Upper lobe of left lung (tissue), 4 donors: ENCODE measurements at regions not wholly inside any gene's neighbourhood (a gene's known extent, or its start where the extent isn't known, plus 50 kb on each side); places are given as distances from the start of the nearest gene placed in this dataset.

ENCODE experiments used
- CTCF ChIP-seq, 6 experiments: fragments of 450-650 bp in 4 of 6; fragments of 200-600 bp in 2 of 6; sonication (generic) in 2 of 6; IDR thresholded peaks; one replicate each; pipeline ENCODE4 v1.5.1; 2016 to 2019; ENCODE audit warnings: antibody characterized with exemption in 6 of 6
- EP300 ChIP-seq, 4 donors: sonication (generic); formaldehyde crosslinking; IDR thresholded peaks; one replicate each; pipeline ENCODE4 v1.5.1; 2017; ENCODE audit warnings: antibody characterized with exemption in 4 of 4, control low read depth in 2 of 4

GRCh38 chr3:41040256-41040655 lies 159.0 kb upstream of the CTNNB1 start:
- TF ChIP-seq CTCF (IDR thresholded peaks at IDR 0.05) = no peak
- TF ChIP-seq EP300 (IDR thresholded peaks at IDR 0.05) = no peak
